ENCODE measurements at regions not wholly inside any gene's neighbourhood (a gene's known extent, or its start where the extent isn't known, plus 50 kb on each side); places are given as distances from the start of the nearest gene placed in this dataset.

- DNase-seq, result peak; percentile 50
Observed at GRCh38 chr15:59953392-59953883, 50.7 kb upstream of the FOXB1 start.

DNA sequence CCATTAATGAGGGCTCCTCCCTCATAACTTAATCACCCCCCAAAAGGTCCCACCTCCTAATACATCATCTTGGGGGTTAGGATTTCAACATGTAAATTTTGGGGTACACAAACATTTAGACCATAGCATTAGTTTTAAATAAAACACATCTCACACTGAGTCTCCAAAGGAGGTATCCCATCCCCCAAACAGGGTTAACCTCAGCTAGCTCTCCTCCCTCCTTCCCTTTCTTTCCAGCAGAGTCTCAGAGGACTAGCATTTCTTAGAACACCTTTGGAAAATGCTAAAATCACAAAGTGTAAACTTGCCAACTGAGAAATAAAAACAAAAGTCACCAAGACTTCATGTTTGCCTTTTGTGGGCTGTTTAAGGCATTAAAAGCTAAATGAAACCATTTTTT, 51.2 kb upstream of the FOXB1 start:
- DNase-seq, result no peak

DNA sequence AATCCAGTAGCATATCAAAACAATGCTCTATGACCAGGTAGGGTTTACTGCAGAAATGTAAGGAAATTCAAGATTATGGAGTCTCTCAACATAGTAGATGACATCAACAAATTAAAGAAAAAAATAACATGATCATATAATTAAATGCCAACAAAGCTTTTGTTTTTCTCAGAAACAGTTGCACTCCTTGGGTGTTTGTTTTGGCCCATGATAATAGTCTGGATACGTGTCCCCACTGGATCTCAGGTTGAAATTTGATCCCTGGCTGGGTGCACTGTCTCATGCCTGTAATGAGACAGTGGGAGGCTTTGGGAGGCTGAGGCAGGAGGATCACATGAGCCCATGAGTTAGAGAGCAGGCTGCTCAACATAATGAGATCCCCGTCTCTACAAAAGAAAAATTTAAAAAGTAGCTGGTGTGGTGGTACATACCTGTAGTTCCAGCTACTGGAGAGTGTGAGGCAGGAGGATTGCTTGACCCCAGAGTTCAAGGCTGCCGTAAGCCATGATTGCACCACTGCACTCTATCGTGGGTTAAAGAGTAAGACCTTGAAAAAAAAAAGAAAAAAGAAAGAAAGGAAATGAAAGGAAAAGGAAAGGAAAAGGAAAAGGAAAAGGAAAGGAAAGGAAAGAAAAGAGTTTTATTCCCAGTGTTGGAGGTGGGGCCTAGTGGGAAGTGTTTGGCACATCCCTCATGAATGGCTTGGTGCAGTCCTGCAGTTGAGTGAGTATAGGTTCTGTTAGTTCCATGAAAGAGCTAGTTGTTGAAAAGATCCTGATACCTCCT, 53.3 kb upstream of the FOXB1 start:
- peak; percentile 4 for DNase-seq

- no peak for DNase-seq
Observed at GRCh38 chr15:59948924-59949613, 55.0 kb upstream of the FOXB1 start.

DNA sequence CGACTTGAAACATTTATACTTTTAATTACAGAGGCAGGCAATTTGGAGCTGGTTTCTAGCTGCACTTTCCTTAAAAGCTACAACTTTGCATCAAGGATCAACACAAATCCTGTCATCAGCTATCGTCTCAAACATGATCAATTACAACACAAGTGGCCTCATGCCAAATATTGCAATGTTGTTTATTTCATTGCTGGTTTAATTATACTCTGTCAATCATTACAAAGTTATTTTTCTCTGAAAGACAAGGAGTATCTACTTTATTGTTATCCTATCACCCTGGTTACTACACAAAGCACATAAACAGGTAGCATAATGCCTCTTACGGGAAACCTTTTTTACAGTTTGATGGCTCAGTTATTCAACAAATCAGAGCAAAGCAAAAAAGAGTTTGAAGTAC, 58.0 kb upstream of the FOXB1 start:
- no peak for DNase-seq

DNA sequence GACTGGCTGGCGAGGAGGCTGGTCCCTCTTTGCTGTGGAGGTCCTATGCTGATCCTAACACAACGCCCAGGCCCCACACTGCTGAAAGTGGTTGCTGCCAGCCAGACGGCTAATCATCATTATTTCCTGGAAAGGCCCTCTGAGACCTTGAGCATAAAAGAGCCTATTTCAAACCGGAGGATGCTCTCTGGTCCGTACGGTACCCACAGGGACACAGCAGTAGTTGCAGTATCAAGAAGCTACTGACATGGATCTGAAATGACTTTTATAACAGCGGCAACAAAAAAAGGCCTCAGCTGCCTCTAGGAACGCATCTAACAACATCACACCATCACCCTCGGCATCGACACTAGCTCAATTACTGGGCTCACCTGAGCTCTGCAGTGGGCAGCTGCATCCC, 59.1 kb upstream of the FOXB1 start:
- DNase-seq, result no peak

DNA sequence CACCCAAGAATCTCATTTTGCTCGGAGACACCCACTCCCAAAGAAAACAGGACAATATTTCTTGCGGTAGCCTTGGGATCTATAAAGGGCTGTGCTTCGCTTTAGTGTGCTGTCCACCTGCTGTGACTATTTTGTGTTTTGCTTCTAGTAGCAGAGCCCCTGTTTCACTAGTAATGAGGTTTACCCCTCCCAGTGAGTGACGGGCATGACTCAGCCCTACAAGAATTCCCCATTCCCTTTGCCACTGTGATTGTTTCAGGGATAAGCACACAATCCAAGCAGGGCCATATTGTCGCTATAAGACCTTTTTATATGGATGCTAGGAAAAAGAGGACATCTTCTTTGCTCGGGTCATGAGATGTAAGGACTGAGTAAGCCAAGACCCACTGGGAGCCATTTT, 62.5 kb upstream of the FOXB1 start:
- no peak for DNase-seq

DNA sequence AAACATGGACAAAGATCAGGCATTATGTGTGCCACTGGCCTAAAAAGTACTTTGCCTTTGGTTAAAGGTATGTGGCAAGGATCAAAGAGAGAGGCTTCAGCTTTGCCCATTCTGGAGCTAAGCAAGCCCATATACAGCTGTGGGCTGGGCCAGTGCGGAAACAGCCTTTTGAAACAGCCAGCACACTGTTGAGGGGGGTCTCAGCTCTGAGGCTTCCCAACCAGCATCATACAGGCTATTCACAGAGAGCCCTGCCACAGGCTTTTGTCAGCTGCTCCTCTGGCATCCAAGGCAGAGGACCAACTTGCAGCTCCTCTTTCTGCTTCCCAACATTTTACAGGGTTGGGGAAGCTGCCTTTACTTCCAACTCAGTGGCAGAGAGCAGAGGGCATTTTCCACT, 63.2 kb upstream of the FOXB1 start:
- no peak for DNase-seq

GRCh38 chr15:59940456-59940855, 63.7 kb upstream of the FOXB1 start:
- DNase-seq, result no peak

DNA sequence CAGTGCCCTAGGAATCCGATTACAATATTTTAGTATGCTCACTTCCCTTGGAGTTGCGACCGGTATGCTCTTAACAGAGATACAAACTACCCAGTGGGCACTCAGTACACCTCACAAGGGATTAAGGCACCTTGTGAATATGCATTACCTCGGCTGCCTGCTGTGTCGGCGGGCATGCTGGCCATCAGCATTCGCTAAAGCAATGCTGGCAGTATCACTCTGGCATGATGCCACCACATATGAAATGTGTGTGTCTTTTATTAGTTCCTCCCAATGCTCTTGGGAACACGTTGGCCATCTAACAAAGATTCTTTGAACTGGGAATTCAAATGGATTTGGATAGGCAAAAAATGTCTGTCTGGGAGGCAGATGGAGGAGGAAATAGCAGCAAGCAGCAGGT, 67.4 kb upstream of the FOXB1 start:
- DNase-seq, result no peak

- no peak for DNase-seq
Observed at GRCh38 chr15:59933607-59934006, 70.5 kb upstream of the FOXB1 start.

DNA sequence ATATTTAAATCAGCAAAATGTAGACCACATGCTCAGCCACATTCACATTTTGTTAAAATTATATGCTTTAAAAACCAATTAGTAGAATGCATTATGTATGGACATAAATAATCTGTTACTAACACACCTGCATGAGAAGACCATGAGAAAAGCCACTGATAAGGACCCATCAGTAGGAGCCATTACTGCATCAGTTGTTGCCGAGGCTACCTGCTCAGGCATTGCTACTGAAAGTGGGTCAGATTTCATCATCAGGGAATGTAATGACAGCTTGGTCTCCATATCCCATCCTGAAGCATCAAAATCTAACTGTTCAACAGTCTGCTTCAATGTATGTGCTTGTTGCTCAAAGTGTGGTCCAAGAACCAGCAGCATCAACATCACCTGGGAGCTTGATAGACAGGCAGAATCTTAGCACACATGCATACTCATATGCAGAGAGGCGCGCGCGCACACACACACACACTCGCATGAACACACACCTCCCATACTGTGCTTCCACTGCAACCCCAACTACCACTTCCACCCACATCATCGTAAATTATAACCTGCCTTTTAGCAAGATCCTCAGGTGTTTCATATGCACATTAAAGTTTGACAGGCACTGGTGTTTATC, 72.4 kb upstream of the FOXB1 start:
- no peak for DNase-seq

DNA sequence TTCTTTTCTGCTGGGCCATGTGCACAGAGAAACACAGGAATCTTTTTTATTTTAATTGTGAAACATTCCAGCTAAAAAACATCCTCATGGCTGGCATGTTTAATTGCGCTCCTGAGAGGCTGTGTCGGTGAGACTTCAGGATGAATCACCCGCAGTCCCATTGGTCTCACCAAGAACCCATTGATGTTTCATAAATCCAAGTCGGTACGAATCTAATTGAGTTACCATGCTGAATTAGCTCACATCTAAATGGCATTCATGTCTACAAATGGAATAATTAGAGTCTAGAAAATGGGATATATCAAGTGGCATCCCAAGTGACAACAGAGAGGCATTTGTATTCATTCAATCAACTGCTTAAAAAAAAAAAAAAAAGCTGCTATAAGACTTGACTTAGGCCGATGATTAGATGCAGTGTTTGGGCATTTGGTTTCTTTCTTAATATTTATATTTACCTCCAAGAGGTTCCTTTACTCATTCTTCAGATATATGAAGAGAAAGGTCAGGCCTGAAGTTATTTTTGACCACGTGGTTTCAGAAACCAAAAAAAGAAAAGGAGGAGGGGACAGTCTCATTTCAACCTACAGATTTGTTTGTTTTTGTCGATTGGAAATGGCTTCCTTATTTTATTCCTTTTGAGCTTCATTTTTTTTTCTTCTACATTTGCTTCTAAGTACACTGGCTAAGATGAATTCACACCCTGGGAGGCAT, 79.1 kb upstream of the FOXB1 start:
- no peak for DNase-seq

- no peak for DNase-seq
Observed at GRCh38 chr15:59924096-59924495, 80.0 kb upstream of the FOXB1 start.

- DNase-seq, result no peak
Observed at GRCh38 chr15:59923508-59923907, 80.6 kb upstream of the FOXB1 start.

DNA sequence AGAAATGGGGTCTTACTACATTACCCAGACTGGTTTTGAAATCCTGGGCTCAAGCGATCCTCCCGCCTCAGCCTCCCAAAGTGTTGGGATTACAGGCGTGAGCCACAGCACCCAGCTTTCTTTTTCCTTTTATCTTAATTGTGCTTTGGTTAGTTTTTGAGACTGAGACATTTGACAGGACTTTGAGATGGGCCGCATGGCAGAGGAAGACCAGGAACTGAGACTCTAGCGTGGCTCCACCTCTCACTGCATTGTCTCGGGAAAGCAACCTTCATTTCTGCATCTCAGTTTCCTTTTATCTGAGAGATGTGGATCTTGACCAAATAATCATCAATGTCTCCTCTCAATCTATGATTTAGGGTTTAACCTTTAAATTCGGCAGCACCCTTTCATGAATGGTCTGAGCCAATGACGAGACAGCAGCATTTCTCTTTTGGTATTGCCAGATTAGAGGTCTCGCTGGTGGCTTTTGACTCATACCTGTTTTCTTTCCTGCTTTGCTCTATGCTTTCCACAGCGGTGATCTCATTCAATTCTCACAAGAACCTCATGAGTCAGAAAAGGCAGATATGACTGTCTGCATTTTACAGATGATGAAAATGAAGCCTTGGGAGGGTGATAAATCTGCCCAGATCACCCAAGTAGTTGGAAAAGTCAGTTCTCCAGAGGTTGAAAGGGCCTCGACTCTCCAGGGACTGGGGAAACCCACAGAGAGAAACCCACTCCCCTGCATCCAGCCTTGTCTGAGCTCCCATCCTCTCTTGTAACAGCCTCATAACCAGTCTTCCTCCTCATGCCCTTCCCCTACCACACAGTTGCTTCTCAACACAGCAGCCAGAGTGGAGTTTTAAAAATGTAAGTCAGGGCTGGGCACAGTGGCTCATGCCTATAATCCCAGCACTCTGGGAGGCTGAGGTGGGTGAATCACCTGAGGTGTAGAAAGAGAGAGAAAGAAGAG, 84.8 kb upstream of the FOXB1 start:
- DNase-seq, result no peak

DNA sequence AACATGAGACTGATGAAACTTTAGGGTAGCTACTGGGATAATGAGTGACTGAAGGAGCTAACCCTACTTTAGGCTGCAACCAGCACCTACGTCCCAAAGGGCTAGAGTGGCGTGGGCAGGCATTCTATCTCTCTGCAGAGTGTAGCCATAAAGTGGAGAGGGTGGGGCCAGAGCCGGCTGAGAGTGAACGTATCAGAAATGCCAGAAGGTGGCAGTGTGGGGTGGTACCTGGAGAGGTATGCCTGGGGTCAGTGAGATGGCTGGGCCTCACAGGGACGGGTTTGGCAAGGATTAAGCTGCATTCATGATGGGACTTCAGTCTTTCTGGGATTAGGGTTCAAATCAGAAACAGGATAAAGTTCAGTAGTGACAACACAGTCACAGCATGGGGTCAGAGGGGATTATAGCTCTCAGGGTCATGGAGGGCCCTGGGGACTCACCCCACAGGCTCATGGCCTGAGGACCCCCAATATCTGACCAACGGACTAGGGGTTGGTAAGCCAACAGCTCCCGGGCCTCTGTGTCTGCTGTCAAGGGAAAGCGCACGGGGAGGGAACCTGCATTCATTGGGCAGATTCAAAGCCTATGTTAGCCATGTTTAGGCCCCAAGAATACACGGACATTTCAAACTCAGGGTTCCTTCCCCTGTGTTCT, 86.5 kb upstream of the FOXB1 start:
- peak; percentile 60 for DNase-seq

DNA sequence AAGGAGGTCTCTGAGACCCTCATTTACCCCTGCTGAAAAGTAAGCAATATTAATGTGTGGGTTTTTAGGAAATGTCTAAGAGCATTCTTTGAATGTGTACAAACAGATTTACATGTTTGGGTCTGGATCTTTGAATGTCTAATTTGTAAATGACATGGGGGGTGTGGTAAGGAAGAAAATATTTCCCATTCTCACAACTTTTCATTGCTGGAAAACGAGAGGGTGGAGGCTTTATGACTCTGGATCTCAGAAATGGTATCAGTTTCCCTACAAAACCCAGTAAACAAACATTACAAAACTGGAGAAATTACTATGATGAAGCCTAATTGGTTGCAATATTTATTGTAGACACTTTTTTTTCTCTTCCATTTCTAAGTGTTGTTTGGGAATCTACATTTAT, 98.1 kb upstream of the FOXB1 start:
- no peak for DNase-seq

- DNase-seq, result no peak
Observed at GRCh38 chr15:59905176-59905575, 98.9 kb upstream of the FOXB1 start.

DNA sequence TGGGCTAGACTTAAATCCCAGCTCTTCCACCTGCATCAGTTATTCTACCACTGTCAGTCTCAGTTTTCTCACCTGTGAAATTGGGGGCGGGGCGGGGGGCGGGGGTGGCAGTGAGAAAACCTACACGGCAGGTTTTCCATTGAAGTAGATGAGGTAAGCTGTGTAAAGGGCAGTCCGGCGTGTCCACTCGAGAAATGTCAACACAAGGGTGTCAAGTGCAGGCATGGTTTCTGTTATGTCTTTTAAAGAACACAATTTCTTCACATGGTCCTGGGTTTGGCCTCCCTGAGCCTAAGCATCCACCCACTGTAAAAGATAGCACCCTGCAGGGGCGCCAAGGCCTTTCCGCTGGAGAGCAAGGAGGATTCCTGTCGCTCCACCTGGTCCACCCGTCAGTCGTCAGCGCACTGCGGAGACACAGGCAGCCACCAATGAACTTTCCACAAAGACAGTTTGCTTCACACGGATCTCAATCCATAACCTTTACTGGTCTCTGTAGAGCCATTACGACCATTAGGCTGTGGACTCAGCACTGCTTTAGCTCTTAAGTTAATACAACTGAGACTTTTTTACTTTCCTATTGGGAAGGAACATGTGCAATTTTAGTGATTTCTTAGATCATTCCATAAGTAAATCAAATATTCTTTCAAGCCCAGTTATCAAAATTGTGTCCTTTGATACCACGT, 99.5 kb upstream of the FOXB1 start:
- peak; percentile 22 for DNase-seq

DNA sequence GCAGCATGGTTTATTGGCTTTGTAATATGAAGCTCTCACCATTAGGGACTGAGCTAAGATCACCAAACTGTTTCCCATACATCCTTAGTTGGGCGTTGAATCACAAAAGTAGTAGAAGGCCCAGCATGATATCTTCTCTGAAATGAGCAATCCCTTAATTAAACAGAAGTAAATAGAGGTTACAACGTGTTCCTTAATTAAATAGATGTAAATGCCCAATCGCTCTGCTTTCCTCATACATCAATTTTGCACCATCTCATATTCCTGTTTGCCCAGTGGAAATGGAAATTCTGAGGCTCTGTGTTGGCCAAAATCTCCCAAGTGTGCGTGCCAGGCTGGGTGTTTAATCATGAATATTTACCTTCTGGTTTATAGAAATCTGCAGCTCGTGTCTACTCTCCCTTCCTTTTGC, 107.4 kb upstream of the FOXB1 start:
- DNase-seq, result no peak
